Fibroblast of villous mesenchyme (primary cell): ENCODE measurements at regions not wholly inside any gene's neighbourhood (a gene's known extent, or its start where the extent isn't known, plus 50 kb on each side); places are given as distances from the start of the nearest gene placed in this dataset.

Source experiments
- DNase-seq: peaks from one replicate; pipeline ENCODE4 v3.0.0-alpha.2; 2010; ENCODE audit warnings: low read depth
- H3K4me3 ChIP-seq: 2 replicates; pipeline ENCODE4 v1.5.1; 2011; ENCODE audit warnings: low read depth, mild to moderate bottlenecking, low read length
- CTCF ChIP-seq: IDR thresholded peaks from 2 replicates; pipeline ENCODE4 v1.5.1; 2012; ENCODE audit warnings: low read depth, mild to moderate bottlenecking, low read length; ENCODE audit not compliant: insufficient read depth

GRCh38 chr2:15074751-15075700, 442.5 kb downstream of the LRATD1 start:
- TF ChIP-seq CTCF, result no peak
- DNase-seq, result no peak
- no peak overlapping the region for H3K4me3 ChIP-seq

- no peak overlapping the region for H3K4me3 ChIP-seq
- TF ChIP-seq CTCF, result no peak
- no peak for DNase-seq
Observed at GRCh38 chr2:15076668-15077067, 444.2 kb downstream of the LRATD1 start.

- no peak for DNase-seq
- no peak overlapping the region for H3K4me3 ChIP-seq
- TF ChIP-seq CTCF, result no peak
Observed at GRCh38 chr2:15081356-15081755, 448.8 kb downstream of the LRATD1 start.

GRCh38 chr2:15082105-15083058, 449.9 kb downstream of the LRATD1 start:
- no peak for TF ChIP-seq CTCF
- no peak overlapping the region for H3K4me3 ChIP-seq
- DNase-seq, result no peak

GRCh38 chr2:15084826-15085489, 452.4 kb downstream of the LRATD1 start:
- DNase-seq, result no peak

More at GRCh38 chr2:15084826-15085489, 452.4 kb downstream of the LRATD1 start:
- TF ChIP-seq CTCF, result no peak
- no peak overlapping the region for H3K4me3 ChIP-seq
